RCC 7860 (cell line): ENCODE measurements at regions not wholly inside any gene's neighbourhood (a gene's known extent, or its start where the extent isn't known, plus 50 kb on each side); places are given as distances from the start of the nearest gene placed in this dataset.

ENCODE experiments used
- DNase-seq: peaks from one replicate; pipeline ENCODE4 v3.0.0-alpha.2; 2015; ENCODE audit warnings: low spot score
- FAIRE-seq: peaks from 2 replicates; lab custom pipeline; 2012; peaks lifted over from hg19 to GRCh38; lab: Jason Lieb, UNC

GRCh38 chr10:111200505-111201186, 123.8 kb downstream of the ADRA2A start:
- FAIRE-seq (no peak), DNase-seq (no peak)

- FAIRE-seq (no peak), DNase-seq (no peak)
These were observed 126.8 kb downstream of the ADRA2A start for GRCh38 chr10:111203615-111204014.

GRCh38 chr10:111204838-111205237, 128.0 kb downstream of the ADRA2A start:
- FAIRE-seq (no peak), DNase-seq (no peak)

- DNase-seq: no peak
- FAIRE-seq: no peak
These were observed 129.7 kb downstream of the ADRA2A start for GRCh38 chr10:111206521-111206920.

GRCh38 chr10:111207500-111207899, 130.7 kb downstream of the ADRA2A start:
- FAIRE-seq (no peak), DNase-seq (no peak)

- FAIRE-seq (no peak), DNase-seq (no peak)
These were observed 132.1 kb downstream of the ADRA2A start for GRCh38 chr10:111208951-111209350.

- FAIRE-seq (no peak), DNase-seq (no peak)
These were observed 132.9 kb downstream of the ADRA2A start for GRCh38 chr10:111209692-111210091.

GRCh38 chr10:111211241-111211640, 134.4 kb downstream of the ADRA2A start:
- FAIRE-seq (no peak), DNase-seq (no peak)

GRCh38 chr10:111211706-111212105, 134.9 kb downstream of the ADRA2A start:
- DNase-seq: no peak
- FAIRE-seq: no peak

- FAIRE-seq: no peak
- no peak for DNase-seq
These were observed 145.1 kb downstream of the ADRA2A start for GRCh38 chr10:111221682-111222480.

- no peak for FAIRE-seq
- DNase-seq: no peak
These were observed 146.1 kb downstream of the ADRA2A start for GRCh38 chr10:111222961-111223360.

GRCh38 chr10:111231779-111232178, 154.9 kb downstream of the ADRA2A start:
- FAIRE-seq: no peak
- DNase-seq: no peak

GRCh38 chr10:111233439-111233838, 156.6 kb downstream of the ADRA2A start:
- FAIRE-seq (no peak), DNase-seq (no peak)

GRCh38 chr10:111234234-111234913, 157.5 kb downstream of the ADRA2A start:
- DNase-seq: no peak
- no peak for FAIRE-seq

GRCh38 chr10:111234914-111235302, 158.1 kb downstream of the ADRA2A start:
- no peak for DNase-seq
- FAIRE-seq: no peak

GRCh38 chr10:111240348-111240747, 163.5 kb downstream of the ADRA2A start:
- DNase-seq: no peak
- FAIRE-seq: no peak

- DNase-seq: no peak
- FAIRE-seq: no peak
These were observed 166.3 kb downstream of the ADRA2A start for GRCh38 chr10:111243126-111243525.

GRCh38 chr10:111246136-111246535, 169.3 kb downstream of the ADRA2A start:
- FAIRE-seq: no peak
- DNase-seq: no peak

GRCh38 chr10:111246814-111247452, 170.1 kb downstream of the ADRA2A start:
- DNase-seq (no peak), FAIRE-seq (no peak)

GRCh38 chr10:111247781-111248389, 171.1 kb downstream of the ADRA2A start:
- DNase-seq (peak; percentile 17), FAIRE-seq (no peak)

GRCh38 chr10:111249925-111250324, 173.1 kb downstream of the ADRA2A start:
- DNase-seq (no peak), FAIRE-seq (no peak)
